ENCODE measurements at regions not wholly inside any gene's neighbourhood (a gene's known extent, or its start where the extent isn't known, plus 50 kb on each side); places are given as distances from the start of the nearest gene placed in this dataset.

DNA sequence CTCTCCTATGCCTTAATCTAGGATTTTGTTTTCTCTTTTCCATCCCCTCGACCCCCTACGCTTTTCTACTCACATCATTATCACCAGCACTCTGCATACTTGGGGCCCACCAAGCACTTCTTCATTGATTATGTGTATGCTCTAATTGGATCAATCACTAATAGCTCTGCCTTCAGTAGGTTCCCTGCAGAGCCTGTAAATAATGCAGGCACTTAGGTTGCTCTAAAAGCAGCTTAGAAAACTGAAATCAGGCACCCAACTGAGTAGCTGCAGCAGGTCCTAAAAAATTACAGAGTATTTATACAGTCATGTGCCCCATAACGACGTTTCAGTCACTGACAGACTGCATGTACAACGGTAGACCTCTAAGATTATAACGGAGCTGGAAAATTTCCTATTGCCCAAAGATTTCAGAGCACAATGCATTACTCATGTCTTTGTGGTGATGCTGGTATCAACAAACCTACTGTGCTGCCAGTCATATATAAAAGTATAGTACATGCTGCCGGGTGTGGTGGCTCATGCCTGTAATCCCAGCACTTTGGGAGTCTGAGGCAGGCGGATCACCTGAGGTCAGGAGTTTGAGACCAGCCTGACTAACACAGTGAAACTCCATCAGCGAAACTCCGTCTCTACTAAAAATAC is 280.4 kb downstream of the HS3ST3B1 start (continued):
- TF ChIP-seq FOSL1 (IDR thresholded peaks at IDR 0.05; ENCODE audit: insufficient read depth, low read depth, low read length) (no peak), CHD2 (IDR thresholded peaks at IDR 0.05; ENCODE audit: low read length) (no peak), SUZ12 (IDR thresholded peaks at IDR 0.05; ENCODE audit: low read length) (no peak), TEAD4 (IDR thresholded peaks at IDR 0.05; ENCODE audit: low read depth, low read length) (no peak), NANOG (IDR thresholded peaks at IDR 0.05; ENCODE audit: insufficient read depth, low read depth, low read length, poor library complexity, severe bottlenecking) (no peak), RFX5 (IDR thresholded peaks at IDR 0.05; ENCODE audit: borderline replicate concordance, low read depth, low read length) (no peak), RXRA (IDR thresholded peaks at IDR 0.05; ENCODE audit: insufficient read depth, low read depth, low read length) (no peak)

Data from H1 (cell line).